Fibroblast of the conjunctiva (primary cell): ENCODE measurements at regions not wholly inside any gene's neighbourhood (a gene's known extent, or its start where the extent isn't known, plus 50 kb on each side); places are given as distances from the start of the nearest gene placed in this dataset.

ENCODE experiments used
- DNase-seq: peaks from one replicate; pipeline ENCODE4 v3.0.0-alpha.2; 2010; ENCODE audit warnings: low read depth

DNA sequence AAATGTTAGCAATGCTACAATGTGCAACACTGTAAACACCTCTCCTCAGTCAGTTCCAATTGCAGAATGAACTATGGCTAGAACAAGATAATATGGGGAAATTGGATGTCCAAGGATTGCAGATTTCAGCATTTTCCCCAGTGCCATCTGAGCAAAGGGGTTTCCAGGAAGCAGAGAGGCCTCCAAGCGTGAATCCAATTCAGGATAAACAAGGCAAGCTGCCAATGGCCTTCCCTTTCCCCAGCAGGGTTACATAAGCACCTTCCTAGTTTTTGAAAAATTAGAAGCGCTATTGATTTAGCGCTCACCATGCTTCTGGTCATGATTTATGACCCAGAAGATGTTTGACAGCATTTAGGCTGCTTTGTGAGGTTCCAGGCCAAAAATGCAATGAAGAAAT is 223.0 kb upstream of the GATB start:
- no peak for DNase-seq

DNA sequence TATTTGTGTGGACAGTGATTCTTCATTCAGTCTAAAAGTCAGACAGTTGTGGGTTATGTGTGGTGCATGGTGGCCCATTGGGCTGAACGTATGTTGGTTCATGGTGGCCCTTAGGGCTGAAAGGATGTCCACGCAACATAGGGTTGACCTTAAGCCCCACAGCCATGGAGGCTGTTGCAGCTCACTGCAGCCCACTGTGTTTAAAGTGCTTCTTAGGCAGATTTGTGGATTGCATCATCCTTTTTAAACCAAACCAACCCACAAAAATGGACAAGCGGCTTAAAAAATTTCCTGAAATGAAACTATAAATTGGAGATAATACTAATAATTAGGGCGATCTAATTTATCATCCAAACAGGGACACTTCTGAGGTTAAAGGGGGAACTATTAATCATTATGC is 219.0 kb upstream of the GATB start:
- DNase-seq, result no peak

DNA sequence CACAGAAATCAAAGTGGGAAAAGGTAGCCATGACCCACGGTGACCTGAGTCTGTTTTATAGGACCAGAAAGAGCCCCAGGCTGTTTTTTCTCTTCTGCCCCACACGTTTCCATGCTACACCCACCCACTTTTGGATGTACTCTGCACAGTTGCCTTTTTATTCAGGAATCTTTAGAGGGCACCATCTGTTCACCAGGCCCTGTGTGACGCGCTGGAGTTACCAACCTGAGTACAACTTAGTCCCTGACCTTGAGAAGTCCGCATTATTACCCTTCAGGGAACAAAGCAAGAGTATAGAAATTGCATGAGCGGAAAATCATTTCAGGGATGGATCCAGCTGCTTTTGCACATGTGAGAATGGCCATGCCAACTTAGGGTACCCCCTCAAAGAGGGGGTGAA is 207.8 kb upstream of the GATB start:
- no peak for DNase-seq

DNA sequence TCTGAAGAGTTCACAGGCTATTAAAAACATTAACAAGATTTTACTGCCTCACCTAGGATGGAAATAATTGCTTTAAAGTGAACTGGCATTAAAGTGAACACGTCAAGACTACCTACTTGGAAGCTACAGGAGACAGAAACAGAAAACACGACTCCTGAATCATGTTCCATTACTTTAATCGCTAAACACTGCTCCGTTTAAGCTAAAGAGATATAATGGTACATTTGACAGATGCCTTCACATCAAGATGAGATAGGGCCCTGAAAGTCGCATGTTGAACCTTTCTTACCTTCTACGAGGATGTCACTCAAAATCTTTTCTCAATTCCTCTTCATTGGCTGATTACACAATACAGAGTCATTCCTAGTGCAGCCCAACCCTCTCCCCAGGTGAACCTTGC is 206.3 kb upstream of the GATB start:
- no peak for DNase-seq

DNA sequence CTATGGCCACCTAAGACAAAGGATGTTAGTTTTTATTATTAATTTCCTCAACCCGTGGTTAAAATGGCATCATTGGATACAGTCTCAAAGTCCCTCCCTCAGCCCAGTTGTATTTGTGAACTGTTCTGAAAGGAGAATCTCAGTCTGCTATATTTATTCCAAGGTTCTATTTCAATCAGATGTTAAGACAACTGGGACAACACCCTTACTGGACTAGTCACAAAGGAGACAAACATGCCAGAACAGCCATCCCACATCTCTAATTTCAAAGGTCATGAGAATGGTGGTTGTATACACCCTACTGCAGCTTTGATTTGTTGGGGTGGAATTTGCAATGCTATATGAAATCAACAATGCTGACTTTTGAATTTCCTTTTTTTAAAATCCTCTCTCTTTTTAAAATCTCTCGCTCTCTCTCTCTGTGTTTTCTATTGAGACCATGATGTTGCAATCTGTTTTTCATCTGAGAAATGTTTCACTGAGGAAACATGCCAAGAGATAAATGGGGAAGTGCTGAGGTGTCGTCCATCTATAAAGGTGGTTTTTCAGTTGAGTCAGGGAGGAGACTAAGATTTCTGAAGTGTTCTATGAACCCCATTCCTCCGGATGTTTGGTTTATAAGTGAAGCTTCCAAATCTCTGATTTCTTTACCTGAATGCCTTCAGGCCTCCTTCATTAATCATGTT is 201.5 kb upstream of the GATB start:
- DNase-seq, result no peak

DNA sequence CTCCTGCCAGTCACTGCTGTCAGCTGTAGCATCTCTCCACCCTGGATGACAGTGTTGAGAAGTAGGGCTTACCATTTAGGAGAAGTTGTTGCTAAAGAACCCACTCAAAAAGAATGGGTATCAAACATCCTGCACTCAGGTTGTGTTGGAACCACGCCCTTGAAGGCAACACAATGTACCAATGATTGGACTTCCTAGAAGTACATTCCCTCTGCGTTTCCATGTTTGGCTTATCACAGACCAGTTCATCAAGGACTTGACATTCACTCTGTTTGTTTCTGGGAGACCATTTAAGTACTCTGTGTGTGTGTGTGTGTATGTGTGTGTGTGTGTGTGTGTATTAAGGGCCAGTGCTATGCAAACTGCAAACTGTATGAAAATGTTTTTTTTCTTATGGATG is 200.6 kb upstream of the GATB start:
- no peak for DNase-seq

DNA sequence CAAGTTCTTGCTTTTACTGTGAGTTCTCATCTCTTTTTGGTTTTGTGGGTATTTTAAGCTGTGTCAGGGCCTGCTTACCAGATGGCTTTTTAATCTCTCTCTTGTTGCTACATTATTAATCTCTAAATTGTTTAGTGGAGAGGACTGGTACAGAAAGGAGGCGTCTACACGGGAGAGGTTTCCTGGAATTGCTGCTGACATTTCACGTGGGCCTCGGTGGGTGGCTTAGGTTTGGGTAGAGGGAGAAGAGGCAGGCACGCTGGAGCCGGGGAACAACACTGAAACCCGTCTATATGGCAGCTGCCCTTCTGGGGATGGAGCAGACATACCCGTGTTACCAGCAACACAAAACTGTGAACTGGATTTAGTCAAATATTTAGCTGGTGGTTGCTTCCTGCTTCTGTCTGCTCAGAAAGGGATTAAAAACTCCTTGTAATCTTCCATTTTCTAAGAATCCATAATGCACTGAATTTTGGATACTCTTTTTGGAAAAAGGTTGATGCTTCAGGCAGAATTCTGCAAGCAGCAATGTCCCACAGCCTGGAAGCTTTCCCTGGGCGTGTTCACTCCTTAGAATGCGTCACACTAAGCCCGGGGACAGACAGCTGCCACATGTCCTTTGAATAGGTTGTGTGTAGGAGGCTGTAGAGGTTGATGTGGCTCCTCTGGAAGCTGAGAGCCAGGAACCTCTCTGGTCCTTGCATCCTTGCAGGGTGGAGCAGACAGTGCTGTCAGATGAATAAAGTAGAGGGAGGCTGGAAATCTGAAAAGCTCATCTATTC is 199.8 kb upstream of the GATB start:
- DNase-seq, result no peak

DNA sequence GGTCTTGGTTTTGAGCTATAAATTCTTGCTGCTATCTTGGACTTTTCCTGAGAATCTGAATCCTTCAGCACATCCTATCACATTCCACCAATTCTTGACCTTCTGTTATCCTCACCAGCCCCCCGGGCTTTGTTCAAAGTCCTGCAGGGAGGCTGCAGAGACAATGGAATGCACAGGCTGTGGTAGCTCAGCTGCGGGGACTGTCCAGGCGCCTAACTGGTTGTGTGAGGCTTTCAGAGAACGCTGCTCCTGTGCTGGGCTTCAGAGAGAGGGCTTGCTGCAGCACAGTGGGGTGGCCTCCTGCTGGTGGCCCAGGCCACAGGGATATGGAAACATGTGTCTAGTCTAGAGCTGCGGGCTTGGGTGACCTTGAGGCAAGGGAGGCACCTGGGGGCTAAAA is 196.3 kb upstream of the GATB start:
- no peak for DNase-seq

DNA sequence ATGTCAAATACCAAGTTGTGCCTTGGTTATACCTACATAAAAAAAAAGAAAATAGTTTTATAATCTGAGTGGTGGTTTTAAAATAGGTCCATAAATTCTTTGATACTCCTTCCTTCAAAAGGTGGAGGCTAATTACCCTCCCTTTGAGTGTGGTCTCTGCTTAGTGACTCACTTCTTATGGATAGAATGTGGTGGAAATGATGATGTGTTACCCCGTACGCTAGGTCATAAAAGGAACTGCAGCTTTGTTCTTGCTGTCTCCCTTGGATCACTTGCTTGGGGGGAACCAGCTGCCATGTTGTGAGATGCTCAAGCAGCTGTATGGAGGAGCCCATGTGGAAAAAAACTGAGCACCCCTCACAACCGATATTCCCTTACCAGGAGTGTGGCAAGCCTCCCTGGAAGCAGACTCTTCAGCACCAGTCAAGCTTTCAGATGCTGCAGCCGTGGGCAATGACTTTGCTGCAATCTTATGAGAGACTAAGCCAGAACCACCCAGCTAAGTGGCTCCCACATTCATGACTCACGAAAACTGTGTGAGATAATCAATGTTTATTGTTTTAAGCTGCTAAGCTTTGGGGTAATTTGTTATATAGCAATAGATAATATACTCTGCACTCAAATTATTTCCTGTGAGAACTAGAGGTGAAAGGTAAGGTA is 195.0 kb upstream of the GATB start:
- DNase-seq, result no peak

DNA sequence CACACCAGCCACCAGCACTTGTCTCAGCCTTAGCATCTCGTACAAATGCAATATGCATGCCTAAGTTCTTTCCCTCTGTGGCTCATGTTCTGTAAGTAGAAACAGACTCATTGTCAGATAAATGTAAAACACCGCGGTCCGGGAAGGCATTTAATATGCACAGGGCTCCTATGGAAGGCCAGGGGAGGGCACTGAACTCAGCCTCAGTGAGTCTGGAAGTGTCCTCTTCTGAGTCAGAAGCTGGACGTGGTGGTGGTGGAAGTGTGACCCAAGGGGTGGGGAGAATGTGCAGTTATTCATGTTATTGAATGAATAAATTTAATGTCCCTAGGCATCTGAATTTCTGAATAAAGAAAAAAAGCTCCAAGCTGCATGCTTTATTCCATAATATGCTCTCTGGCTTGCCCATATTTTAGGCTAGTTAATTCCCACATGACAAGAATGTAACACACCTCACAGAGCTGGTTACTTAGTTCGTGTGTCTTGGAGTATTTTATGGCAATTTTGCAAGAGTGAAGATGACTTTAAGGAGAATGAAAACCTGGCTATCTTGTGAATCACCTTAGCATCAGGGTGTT is 193.1 kb upstream of the GATB start:
- no peak for DNase-seq

DNA sequence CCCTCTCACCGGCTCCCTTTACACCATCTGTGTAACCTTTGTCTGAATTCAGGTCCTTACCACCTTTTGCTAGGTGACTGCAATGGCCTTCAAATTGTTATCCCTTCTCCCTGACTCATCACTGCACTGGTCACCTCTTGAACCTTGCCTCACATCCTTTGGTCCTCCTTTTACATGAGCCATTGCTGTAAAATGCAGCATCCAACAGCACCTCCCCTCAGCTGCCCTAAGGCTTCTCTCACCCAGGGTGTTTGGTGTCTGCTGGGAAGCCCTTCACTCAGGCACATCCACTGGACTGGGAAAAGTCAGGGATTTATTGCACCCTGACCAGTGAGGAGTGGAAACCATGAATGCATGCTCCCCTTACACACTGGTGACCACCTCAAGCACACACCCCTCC is 192.5 kb upstream of the GATB start:
- no peak for DNase-seq

DNA sequence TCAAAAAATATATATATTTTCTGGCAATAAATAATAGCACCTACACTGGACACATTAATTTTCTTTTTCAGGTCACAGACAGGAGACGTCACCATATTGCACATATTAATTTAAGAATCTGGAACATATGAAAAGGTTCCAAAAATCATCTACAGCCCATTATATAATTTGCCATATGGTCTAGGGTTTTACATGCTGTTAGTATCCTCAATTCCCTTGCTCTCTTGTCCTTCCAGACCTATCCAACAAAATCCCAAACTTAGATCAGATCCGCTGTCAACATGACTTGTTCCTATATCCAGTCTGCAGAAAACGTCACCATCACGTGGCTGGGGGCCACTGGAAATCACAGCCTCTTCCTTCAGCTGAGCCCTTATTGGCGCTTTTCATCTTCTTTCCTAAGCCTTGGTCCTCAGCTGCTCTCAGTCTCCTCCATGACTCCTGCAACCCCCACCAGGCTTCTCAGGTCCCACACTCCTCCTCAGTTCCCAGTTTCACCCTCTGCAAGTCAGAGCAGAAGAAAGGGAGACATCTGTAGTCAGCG is 192.0 kb upstream of the GATB start:
- no peak for DNase-seq

DNA sequence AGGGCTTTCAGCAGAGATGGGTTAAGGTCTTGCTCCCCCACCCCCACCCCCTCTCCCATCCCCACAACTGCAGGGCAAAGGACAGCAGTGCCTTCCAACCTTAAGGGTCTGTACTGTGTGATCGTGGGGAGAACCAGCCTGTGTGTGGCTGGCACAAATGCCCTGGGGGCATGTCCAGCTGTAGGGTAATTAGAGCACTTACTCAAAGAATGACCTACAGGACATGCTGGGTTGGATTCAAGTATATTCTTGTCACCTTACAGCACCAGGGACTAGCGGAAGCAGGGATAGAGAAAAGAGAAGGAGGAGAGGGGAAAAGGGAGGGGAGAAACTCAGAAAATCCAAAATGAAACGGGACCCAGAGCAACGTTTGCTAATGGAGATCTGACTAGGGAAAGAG is 191.3 kb upstream of the GATB start:
- DNase-seq, result no peak

DNA sequence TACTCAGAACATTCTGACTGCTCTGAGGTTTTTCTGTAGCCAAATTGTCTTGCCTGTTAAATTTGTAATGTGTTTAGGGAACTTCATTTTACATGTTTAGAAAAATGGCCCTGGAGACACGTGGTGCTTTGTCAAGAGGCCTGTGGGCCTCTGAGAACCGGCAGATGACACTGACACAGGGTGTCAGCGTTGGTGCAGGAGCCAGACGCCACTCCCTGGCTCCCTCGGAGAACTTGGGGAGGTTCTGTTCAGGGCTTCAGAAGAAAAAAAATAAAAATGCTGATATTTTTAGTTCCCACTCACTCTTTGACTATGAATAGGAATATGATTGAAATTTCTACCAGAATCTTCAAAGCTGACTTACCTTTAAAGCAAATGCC is 190.9 kb upstream of the GATB start:
- DNase-seq, result no peak

DNA sequence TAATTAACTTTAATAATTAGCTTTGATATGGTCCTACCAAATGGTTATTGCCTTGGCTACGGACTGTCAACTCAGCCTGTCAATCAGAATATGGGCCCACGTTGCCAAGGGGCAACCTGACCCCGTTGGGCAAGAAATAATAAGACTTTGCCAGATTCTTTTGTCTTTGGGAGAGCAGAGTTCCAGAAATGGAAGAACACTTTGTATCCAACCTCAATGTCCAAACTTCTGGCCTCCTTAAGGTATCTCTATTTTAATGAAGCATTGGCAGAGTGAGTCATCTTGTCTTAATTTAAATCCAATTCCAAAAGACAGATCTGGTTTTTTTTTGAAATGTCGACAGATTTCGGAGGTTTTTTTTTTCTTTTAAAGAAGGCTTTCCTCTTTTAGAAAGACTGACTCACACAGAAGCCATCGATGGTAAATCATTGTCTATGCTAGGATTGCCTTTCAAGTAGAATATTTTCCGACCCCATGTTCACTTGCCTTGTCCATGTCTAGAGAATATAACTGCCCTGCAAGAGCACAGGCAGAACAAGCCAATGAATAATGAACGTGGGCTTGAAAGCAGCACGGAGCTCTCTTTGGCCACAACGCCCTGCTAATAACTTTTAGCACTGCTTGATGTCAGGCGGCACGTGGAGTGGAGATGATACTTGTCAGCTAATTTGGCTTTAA is 190.3 kb upstream of the GATB start:
- no peak for DNase-seq

DNA sequence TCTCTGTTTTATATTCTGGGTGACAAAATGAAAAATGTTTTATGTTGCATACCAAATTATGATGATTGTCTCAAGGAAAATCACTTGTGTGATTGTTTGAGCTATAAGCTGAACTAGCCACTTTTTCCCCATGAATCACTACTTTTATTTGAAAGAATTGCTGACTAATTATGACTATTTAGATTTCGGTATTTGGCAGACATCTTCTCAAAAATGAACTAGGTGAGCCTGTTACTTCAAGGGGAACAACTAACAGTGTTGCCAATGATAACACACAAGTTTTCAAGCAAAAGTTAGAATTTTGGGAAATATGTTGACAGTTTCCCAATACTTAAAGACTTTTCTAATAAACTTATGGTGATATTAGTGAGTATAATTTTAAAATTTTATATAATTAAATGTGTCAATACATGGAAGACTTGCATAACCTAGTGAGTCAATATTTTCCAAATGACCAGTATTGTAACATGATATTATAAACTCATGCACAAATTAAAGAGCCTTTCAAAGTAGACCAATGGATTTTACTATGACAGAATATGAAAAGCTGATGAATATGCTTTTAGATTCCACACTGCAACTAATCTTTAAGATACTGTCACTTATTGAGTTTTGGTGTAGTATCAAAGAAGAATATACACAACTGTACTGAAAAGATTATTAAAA is 187.7 kb upstream of the GATB start:
- no peak for DNase-seq

DNA sequence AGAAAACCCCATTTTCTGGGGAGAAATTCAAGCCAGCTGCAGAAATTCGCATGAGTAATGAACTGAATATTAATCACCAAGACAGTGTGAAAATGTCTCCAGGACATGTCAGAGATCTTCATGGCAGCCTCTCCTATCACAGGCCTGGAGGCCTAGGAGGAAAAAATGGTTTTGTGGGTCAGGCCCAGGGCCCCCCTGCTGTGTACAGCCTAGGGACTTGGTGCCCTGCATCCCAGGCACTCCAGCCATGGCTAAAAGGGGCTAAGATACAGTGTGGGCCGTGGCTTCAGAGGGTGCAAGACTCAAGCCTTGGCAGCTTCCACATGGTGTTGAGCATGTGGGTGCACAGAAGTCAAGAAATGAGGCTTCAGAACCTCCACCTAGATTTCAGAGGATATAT is 185.9 kb upstream of the GATB start:
- no peak for DNase-seq

DNA sequence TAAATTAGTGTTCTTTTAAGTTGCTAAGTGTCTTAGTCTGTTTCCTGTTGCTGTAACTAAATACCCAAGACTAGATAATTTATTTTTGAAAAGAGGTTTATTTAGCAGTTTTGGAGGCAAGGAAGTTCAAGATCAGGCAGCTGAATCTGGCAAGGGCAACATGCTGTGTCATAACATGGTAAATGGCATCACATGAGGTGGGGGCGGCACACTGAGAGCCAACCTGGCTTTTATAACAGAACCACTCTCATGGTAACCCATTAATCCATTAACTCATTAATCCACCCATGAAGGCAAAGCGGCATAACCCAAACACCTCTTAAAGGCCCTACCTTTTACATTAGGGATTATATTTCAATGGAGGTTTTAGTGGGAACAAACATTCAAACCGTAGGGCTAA is 182.2 kb upstream of the GATB start:
- DNase-seq, result no peak

DNA sequence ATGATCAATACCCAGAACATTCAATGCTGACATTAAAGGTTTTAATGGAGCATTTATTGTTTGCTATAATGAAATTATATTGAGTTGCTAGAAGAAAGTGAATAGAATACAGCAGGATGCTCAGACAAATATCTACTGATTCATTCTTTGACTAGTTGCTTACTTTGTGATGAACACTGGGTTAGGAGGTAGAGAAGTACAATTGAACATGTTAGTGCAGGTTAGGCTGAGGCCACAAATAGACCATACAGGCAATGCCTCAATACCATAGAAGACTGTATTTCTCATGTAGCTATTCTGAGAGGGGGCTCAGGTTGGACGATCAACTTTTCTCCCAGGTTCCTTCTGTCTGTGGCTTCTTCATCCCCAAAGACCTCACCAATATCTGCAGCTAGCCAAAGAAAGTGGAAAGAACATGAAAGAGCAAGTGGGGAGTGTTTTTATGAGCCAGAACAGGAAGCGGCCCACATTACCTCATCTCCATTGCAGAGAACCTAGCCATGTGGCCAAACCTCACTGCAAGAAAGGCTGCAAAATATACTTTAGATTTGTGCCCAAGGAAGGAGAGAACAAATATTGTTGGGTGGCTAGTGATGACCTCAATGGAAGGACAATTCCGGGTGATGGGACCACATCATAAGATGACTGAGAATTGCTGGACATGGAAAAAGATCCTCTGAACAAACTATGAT is 180.3 kb upstream of the GATB start:
- no peak for DNase-seq

DNA sequence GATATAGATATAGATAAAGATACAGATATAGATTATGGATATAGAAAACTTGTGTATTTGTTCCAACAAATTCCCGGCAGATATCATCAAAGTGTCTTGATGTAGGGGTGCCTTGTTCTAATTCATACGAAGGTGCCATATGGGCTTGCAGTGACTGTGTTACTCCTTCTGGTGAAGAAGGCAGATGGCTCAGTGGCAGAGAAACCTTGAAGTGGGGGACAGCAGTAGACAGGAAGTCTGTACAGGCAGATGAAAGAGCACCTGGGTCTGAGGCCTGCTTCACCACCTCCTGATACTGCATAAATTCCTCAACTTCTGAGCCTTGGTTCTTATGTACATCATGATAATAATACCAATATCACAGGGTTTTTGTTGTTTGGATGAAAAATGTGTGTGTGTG is 179.5 kb upstream of the GATB start:
- DNase-seq, result no peak

DNA sequence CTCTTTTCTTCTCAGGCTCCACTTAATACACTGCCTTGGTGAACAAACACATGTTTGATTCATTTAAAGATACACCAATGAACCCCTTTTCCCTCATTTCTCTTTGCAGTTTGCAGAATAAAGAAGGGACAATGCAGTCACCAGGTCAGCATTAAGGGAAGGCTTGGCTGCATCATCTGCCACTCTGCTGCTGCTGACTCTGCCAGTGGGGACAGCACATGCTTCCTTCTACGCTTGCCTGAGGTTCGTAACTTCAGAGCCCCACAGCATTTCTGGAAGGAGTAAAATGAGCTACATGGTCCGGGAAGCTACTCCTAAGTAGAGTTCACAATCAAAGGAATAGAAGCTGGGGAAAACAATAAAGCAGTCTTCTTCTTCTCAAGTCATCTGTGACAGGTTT is 178.9 kb upstream of the GATB start:
- DNase-seq, result no peak
